ENCODE measurements at regions not wholly inside any gene's neighbourhood (a gene's known extent, or its start where the extent isn't known, plus 50 kb on each side); places are given as distances from the start of the nearest gene placed in this dataset.

GRCh38 chr13:84129966-84130365 is 247.7 kb upstream of the SLITRK1 start:
- TF ChIP-seq, protein P1, sequence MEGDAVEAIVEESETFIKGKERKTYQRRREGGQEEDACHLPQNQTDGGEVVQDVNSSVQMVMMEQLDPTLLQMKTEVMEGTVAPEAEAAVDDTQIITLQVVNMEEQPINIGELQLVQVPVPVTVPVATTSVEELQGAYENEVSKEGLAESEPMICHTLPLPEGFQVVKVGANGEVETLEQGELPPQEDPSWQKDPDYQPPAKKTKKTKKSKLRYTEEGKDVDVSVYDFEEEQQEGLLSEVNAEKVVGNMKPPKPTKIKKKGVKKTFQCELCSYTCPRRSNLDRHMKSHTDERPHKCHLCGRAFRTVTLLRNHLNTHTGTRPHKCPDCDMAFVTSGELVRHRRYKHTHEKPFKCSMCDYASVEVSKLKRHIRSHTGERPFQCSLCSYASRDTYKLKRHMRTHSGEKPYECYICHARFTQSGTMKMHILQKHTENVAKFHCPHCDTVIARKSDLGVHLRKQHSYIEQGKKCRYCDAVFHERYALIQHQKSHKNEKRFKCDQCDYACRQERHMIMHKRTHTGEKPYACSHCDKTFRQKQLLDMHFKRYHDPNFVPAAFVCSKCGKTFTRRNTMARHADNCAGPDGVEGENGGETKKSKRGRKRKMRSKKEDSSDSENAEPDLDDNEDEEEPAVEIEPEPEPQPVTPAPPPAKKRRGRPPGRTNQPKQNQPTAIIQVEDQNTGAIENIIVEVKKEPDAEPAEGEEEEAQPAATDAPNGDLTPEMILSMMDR (IDR thresholded peaks at IDR 0.05; ENCODE audit: borderline replicate concordance, extremely low read depth, low read length, poor library complexity, severe bottlenecking), result no peak
- TF ChIP-seq EZH2 (IDR thresholded peaks at IDR 0.05; ENCODE audit: borderline replicate concordance, low read depth, low read length, severe bottlenecking), result no peak
